ENCODE measurements at regions not wholly inside any gene's neighbourhood (a gene's known extent, or its start where the extent isn't known, plus 50 kb on each side); places are given as distances from the start of the nearest gene placed in this dataset.

DNA sequence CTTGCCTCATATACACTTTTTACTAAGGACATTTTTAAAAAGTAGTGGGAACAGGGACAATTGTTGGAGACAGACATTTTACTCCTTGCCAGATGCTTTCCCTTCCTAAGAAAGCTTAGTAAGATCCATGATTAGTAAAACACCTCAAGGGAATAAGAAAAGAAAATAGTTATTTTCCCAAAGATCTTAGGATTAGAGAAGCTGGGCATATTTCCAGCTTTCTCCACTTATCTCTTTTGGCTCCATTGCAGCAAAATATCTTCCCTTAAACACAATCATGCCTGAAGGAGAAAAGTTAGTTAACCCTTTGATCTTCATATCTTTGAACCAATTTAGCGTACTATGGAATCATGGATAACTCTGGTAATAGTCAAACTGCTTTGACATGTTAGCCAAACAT is 257.9 kb downstream of the PCDH18 start:
- TF ChIP-seq, protein P1, sequence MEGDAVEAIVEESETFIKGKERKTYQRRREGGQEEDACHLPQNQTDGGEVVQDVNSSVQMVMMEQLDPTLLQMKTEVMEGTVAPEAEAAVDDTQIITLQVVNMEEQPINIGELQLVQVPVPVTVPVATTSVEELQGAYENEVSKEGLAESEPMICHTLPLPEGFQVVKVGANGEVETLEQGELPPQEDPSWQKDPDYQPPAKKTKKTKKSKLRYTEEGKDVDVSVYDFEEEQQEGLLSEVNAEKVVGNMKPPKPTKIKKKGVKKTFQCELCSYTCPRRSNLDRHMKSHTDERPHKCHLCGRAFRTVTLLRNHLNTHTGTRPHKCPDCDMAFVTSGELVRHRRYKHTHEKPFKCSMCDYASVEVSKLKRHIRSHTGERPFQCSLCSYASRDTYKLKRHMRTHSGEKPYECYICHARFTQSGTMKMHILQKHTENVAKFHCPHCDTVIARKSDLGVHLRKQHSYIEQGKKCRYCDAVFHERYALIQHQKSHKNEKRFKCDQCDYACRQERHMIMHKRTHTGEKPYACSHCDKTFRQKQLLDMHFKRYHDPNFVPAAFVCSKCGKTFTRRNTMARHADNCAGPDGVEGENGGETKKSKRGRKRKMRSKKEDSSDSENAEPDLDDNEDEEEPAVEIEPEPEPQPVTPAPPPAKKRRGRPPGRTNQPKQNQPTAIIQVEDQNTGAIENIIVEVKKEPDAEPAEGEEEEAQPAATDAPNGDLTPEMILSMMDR (IDR thresholded peaks at IDR 0.05), result no peak
- no peak for TF ChIP-seq EZH2 (IDR thresholded peaks at IDR 0.05; ENCODE audit: borderline replicate concordance, insufficient read depth, low read depth, low read length, poor library complexity, severe bottlenecking)
